ENCODE measurements at regions not wholly inside any gene's neighbourhood (a gene's known extent, or its start where the extent isn't known, plus 50 kb on each side); places are given as distances from the start of the nearest gene placed in this dataset.

DNA sequence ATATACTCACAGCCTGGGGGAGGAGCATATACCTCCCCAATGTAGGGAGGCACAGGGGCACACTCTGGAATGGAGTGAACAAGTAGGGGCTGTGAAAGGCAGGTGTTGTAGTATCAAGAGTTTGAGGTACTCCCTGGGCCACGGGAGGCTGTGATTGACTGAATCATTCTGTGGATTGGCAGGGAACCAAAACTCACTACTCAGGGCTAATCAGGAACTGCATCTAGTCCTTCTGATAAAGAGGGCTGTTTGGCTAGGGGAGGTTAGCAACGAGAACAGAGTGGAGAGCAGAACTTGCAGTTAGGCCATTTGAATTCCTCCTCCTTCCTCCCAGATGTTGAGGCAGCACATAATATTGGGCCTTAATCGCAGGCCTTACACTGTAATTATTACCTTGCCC, 369.2 kb upstream of the MPDZ start:
- TF ChIP-seq, protein P1, sequence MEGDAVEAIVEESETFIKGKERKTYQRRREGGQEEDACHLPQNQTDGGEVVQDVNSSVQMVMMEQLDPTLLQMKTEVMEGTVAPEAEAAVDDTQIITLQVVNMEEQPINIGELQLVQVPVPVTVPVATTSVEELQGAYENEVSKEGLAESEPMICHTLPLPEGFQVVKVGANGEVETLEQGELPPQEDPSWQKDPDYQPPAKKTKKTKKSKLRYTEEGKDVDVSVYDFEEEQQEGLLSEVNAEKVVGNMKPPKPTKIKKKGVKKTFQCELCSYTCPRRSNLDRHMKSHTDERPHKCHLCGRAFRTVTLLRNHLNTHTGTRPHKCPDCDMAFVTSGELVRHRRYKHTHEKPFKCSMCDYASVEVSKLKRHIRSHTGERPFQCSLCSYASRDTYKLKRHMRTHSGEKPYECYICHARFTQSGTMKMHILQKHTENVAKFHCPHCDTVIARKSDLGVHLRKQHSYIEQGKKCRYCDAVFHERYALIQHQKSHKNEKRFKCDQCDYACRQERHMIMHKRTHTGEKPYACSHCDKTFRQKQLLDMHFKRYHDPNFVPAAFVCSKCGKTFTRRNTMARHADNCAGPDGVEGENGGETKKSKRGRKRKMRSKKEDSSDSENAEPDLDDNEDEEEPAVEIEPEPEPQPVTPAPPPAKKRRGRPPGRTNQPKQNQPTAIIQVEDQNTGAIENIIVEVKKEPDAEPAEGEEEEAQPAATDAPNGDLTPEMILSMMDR (IDR thresholded peaks at IDR 0.05) = no peak
- no peak for TF ChIP-seq POLR2A (IDR thresholded peaks at IDR 0.05)

Data from Peyer's patch (tissue), 4 donors.